Muscle layer of duodenum (tissue), 2 donors: ENCODE measurements at regions not wholly inside any gene's neighbourhood (a gene's known extent, or its start where the extent isn't known, plus 50 kb on each side); places are given as distances from the start of the nearest gene placed in this dataset.
"Not testable (repeated sequence)": the region's sequence is repeated elsewhere in the genome, so short reads cannot be mapped to it uniquely, and the experiment has no call there.

Source experiments
- H3K27ac ChIP-seq: one replicate; pipeline ENCODE4 v1.7.0; 2013; ENCODE audit warnings: mild to moderate bottlenecking, low read length
- H3K27me3 ChIP-seq: one replicate; pipeline ENCODE4 v1.7.0; 2013; ENCODE audit warnings: low read depth, mild to moderate bottlenecking, control low read depth, low read length
- H3K36me3 ChIP-seq, 2 donors: one replicate each; pipeline ENCODE4 v1.7.0; 2013; ENCODE audit warnings: low read length in 2 of 2, control low read depth in 1 of 2, mild to moderate bottlenecking in 1 of 2; ENCODE audit not compliant: insufficient read depth in 2 of 2, control insufficient read depth in 1 of 2
- H3K4me1 ChIP-seq, 2 donors: one replicate each; pipeline ENCODE4 v1.7.0; 2013; ENCODE audit warnings: low read length in 2 of 2, mild to moderate bottlenecking in 2 of 2, control low read depth in 1 of 2, moderate library complexity in 1 of 2; ENCODE audit not compliant: insufficient read depth in 2 of 2, control insufficient read depth in 1 of 2
- H3K4me3 ChIP-seq, 2 donors: one replicate each; pipeline ENCODE4 v1.7.0; 2013; ENCODE audit warnings: low read length in 2 of 2, low read depth in 1 of 2, mild to moderate bottlenecking in 1 of 2
- H3K9me3 ChIP-seq, 2 donors: one replicate each; pipeline ENCODE4 v1.7.0; 2013; ENCODE audit warnings: low read length in 2 of 2, control low read depth in 1 of 2, mild to moderate bottlenecking in 1 of 2; ENCODE audit not compliant: control insufficient read depth in 1 of 2
- donor health status: healthy.

- H3K36me3 ChIP-seq = no peaks in the 10 kb centered on the region
- no peaks in the 10 kb centered on the region for H3K27me3 ChIP-seq
- no peaks in the 10 kb centered on the region for H3K4me1 ChIP-seq
- H3K27ac ChIP-seq = no peak overlapping the region
- no peak overlapping the region for H3K4me3 ChIP-seq
- no peaks in the 10 kb centered on the region for H3K9me3 ChIP-seq
Observed at GRCh38 chr3:163745204-163745603, 1333.1 kb downstream of the SI start.

- Histone ChIP-seq H3K4me3 (no peak overlapping the region), H3K36me3 (no peaks in the 10 kb centered on the region), H3K27me3 (no peaks in the 10 kb centered on the region), H3K27ac (no peak overlapping the region), H3K9me3 (peaks cover 0 to 11% of the 10 kb centered on the region in 2 donors), H3K4me1 (no peaks in the 10 kb centered on the region)
Observed at GRCh38 chr3:163735394-163735793, 1342.9 kb downstream of the SI start.

- no peaks in the 10 kb centered on the region for H3K4me1 ChIP-seq
- H3K4me3 ChIP-seq = no peak overlapping the region
- H3K27me3 ChIP-seq = no peaks in the 10 kb centered on the region
- no peaks in the 10 kb centered on the region for H3K36me3 ChIP-seq
- H3K9me3 ChIP-seq = no peaks in the 10 kb centered on the region
- H3K27ac ChIP-seq = no peak overlapping the region
Observed at GRCh38 chr3:163730684-163731083, 1347.6 kb downstream of the SI start.

- Histone ChIP-seq H3K27ac (no peak overlapping the region), H3K9me3 (no peaks in the 10 kb centered on the region), H3K4me1 (no peaks in the 10 kb centered on the region), H3K4me3 (no peak overlapping the region), H3K36me3 (no peaks in the 10 kb centered on the region), H3K27me3 (no peaks in the 10 kb centered on the region)
Observed at GRCh38 chr3:163726125-163726524, 1352.2 kb downstream of the SI start.

GRCh38 chr3:163722405-163722804 lies 1355.9 kb downstream of the SI start:
- H3K4me3 ChIP-seq = no peak overlapping the region
- H3K27ac ChIP-seq = no peak overlapping the region
- no peaks in the 10 kb centered on the region for H3K27me3 ChIP-seq
- H3K36me3 ChIP-seq = no peaks in the 10 kb centered on the region
- H3K4me1 ChIP-seq = no peaks in the 10 kb centered on the region
- no peaks in the 10 kb centered on the region for H3K9me3 ChIP-seq

- no peak overlapping the region for H3K27ac ChIP-seq
- no peaks in the 10 kb centered on the region for H3K36me3 ChIP-seq
- no peaks in the 10 kb centered on the region for H3K9me3 ChIP-seq
- no peak overlapping the region for H3K4me3 ChIP-seq
- H3K27me3 ChIP-seq = no peaks in the 10 kb centered on the region
- no peaks in the 10 kb centered on the region for H3K4me1 ChIP-seq
Observed at GRCh38 chr3:163721596-163721995, 1356.7 kb downstream of the SI start.

- Histone ChIP-seq H3K27me3 (no peaks in the 10 kb centered on the region), H3K4me1 (no peaks in the 10 kb centered on the region), H3K27ac (no peak overlapping the region), H3K4me3 (no peak overlapping the region), H3K36me3 (no peaks in the 10 kb centered on the region), H3K9me3 (no peaks in the 10 kb centered on the region)
Observed at GRCh38 chr3:163717377-163717776, 1360.9 kb downstream of the SI start.

- H3K4me1 ChIP-seq = no peaks in the 10 kb centered on the region
- no peaks in the 10 kb centered on the region for H3K9me3 ChIP-seq
- no peaks in the 10 kb centered on the region for H3K36me3 ChIP-seq
- H3K4me3 ChIP-seq = no peak overlapping the region
- no peak overlapping the region for H3K27ac ChIP-seq
- H3K27me3 ChIP-seq = no peaks in the 10 kb centered on the region
Observed at GRCh38 chr3:163708428-163708827, 1369.9 kb downstream of the SI start.

GRCh38 chr3:163707659-163708058 lies 1370.6 kb downstream of the SI start:
- H3K27ac ChIP-seq = no peak overlapping the region
- no peaks in the 10 kb centered on the region for H3K4me1 ChIP-seq
- no peaks in the 10 kb centered on the region for H3K9me3 ChIP-seq
- H3K27me3 ChIP-seq = no peaks in the 10 kb centered on the region
- no peak overlapping the region for H3K4me3 ChIP-seq
- H3K36me3 ChIP-seq = no peaks in the 10 kb centered on the region

- not testable (repeated sequence) for H3K27me3 ChIP-seq, H3K4me1 ChIP-seq, H3K27ac ChIP-seq, H3K36me3 ChIP-seq, H3K4me3 ChIP-seq, H3K9me3 ChIP-seq
Observed at GRCh38 chr3:163698221-163698620, 1380.1 kb downstream of the SI start.

- no peaks in the 10 kb centered on the region for H3K4me1 ChIP-seq
- H3K27ac ChIP-seq = no peak overlapping the region
- H3K36me3 ChIP-seq = no peaks in the 10 kb centered on the region
- H3K4me3 ChIP-seq = no peak overlapping the region
- no peaks in the 10 kb centered on the region for H3K27me3 ChIP-seq
- peaks cover 0 to 5% of the 10 kb centered on the region in 2 donors for H3K9me3 ChIP-seq
Observed at GRCh38 chr3:163692494-163692893, 1385.8 kb downstream of the SI start.

GRCh38 chr3:163684651-163685050 lies 1393.6 kb downstream of the SI start:
- H3K4me1 ChIP-seq = no peaks in the 10 kb centered on the region
- peaks cover 0 to 5% of the 10 kb centered on the region in 2 donors for H3K9me3 ChIP-seq
- H3K27me3 ChIP-seq = no peaks in the 10 kb centered on the region
- no peaks in the 10 kb centered on the region for H3K36me3 ChIP-seq
- H3K27ac ChIP-seq = no peak overlapping the region
- H3K4me3 ChIP-seq = no peak overlapping the region
